HEK293 (cell line): ENCODE measurements at regions not wholly inside any gene's neighbourhood (a gene's known extent, or its start where the extent isn't known, plus 50 kb on each side); places are given as distances from the start of the nearest gene placed in this dataset.
A peak's percentile ranks its signal among the peaks of the same experiment; 100 is the strongest.

Experiments used
- CTCF ChIA-PET: fragments of 350-600 bp; formaldehyde crosslinking; extraction: SDS; loops from one replicate; lab custom pipeline; 2021; ENCODE audit warnings: antibody characterized with exemption; lab: Yijun Ruan, JAX
- POLR2A ChIA-PET: fragments of 300-600 bp; formaldehyde crosslinking; extraction: SDS; loops from one replicate; lab custom pipeline; 2020; ENCODE audit warnings: antibody characterized with exemption, inconsistent platforms; lab: Yijun Ruan, JAX
- H3K27ac ChIP-seq: fragments of 200-500 bp; sonication (Bioruptor generic); 2 replicates; pipeline ENCODE4 v1.5.1; 2014; ENCODE audit warnings: low read depth, low read length, control low read depth, inconsistent platforms; ENCODE audit errors: extremely low read depth
- H3K36me3 ChIP-seq, 2 experiments: fragments of 200-500 bp in 1 of 2; sonication (Bioruptor generic) in 1 of 2; 1 replicate in 1 of 2; 2 replicates in 1 of 2; pipeline ENCODE4 v1.5.1; 2014 to 2017; ENCODE audit warnings: inconsistent platforms in 2 of 2, low read length in 2 of 2; ENCODE audit not compliant: control insufficient read depth in 2 of 2, insufficient read depth in 1 of 2
- H3K4me1 ChIP-seq: fragments of 200-500 bp; sonication (Bioruptor generic); 2 replicates; pipeline ENCODE4 v1.5.1; 2014; ENCODE audit warnings: mild to moderate bottlenecking, low read length, inconsistent platforms; ENCODE audit not compliant: control insufficient read depth, insufficient read depth
- H3K4me3 ChIP-seq: 2 replicates; pipeline ENCODE4 v1.5.1; 2011; ENCODE audit warnings: low read depth, mild to moderate bottlenecking, control low read depth, low read length, moderate library complexity
- H3K9me3 ChIP-seq: fragments of 200-500 bp; sonication (Bioruptor generic); 2 replicates; pipeline ENCODE4 v1.5.1; 2014; ENCODE audit warnings: low read depth, low read length, inconsistent platforms; ENCODE audit not compliant: control insufficient read depth, insufficient read depth
- SCRT2 ChIP-seq: fragments of 450-650 bp; formaldehyde crosslinking; IDR thresholded peaks from 2 replicates; pipeline ENCODE4 v1.5.1; 2016; ENCODE audit warnings: missing biosample characterization, missing genetic modification characterization
- SETDB1 ChIP-seq: IDR thresholded peaks from one replicate; pipeline ENCODE4 v1.6.1; 2017; ENCODE audit warnings: mild to moderate bottlenecking, low read length, moderate library complexity, mixed read lengths; ENCODE audit not compliant: insufficient read length
- SP3 ChIP-seq: fragments of 450-650 bp; formaldehyde crosslinking; IDR thresholded peaks from 2 replicates; pipeline ENCODE4 v1.5.1; 2016; ENCODE audit warnings: missing biosample characterization, missing genetic modification characterization
- SP7 ChIP-seq: fragments of 450-650 bp; formaldehyde crosslinking; IDR thresholded peaks from 2 replicates; pipeline ENCODE4 v1.5.1; 2016; ENCODE audit warnings: missing biosample characterization, missing genetic modification characterization
- YY2 ChIP-seq: fragments of 450-650 bp; formaldehyde crosslinking; IDR thresholded peaks from 2 replicates; pipeline ENCODE4 v1.5.1; 2016; ENCODE audit warnings: missing biosample characterization, missing genetic modification characterization
- ZNF148 ChIP-seq: fragments of 450-650 bp; formaldehyde crosslinking; IDR thresholded peaks from 2 replicates; pipeline ENCODE4 v1.5.0; 2017; ENCODE audit warnings: missing biosample characterization, missing genetic modification characterization, borderline replicate concordance
- ZNF223 ChIP-seq: fragments of 450-650 bp; formaldehyde crosslinking; IDR thresholded peaks from 2 replicates; pipeline ENCODE4 v1.5.1; 2016; ENCODE audit warnings: missing biosample characterization, missing genetic modification characterization
- ZNF280C ChIP-seq: fragments of 450-650 bp; formaldehyde crosslinking; IDR thresholded peaks from 2 replicates; pipeline ENCODE4 v1.5.1; 2016; ENCODE audit warnings: missing biosample characterization, missing genetic modification characterization
- ZNF335 ChIP-seq: fragments of 450-650 bp; formaldehyde crosslinking; conservative IDR thresholded peaks from 2 replicates; pipeline ENCODE4 v1.5.1; 2016; ENCODE audit warnings: missing biosample characterization, missing genetic modification characterization
- ZNF366 ChIP-seq: fragments of 450-650 bp; formaldehyde crosslinking; conservative IDR thresholded peaks from 2 replicates; pipeline ENCODE4 v1.5.1; 2016; ENCODE audit warnings: missing biosample characterization, missing genetic modification characterization
- ZNF521 ChIP-seq: fragments of 450-650 bp; formaldehyde crosslinking; IDR thresholded peaks from 2 replicates; pipeline ENCODE4 v1.5.1; 2017; ENCODE audit warnings: missing biosample characterization, mild to moderate bottlenecking, missing genetic modification characterization
- ZNF555 ChIP-seq: fragments of 450-650 bp; formaldehyde crosslinking; conservative IDR thresholded peaks from 2 replicates; pipeline ENCODE4 v1.5.1; 2017; ENCODE audit warnings: missing biosample characterization, mild to moderate bottlenecking, missing genetic modification characterization, inconsistent platforms
- ZNF623 ChIP-seq: fragments of 450-650 bp; formaldehyde crosslinking; IDR thresholded peaks from 2 replicates; pipeline ENCODE4 v1.5.1; 2016; ENCODE audit warnings: missing biosample characterization, missing genetic modification characterization
- ZNF791 ChIP-seq: fragments of 450-650 bp; formaldehyde crosslinking; IDR thresholded peaks from 2 replicates; pipeline ENCODE4 v1.5.1; 2016; ENCODE audit warnings: missing biosample characterization, missing genetic modification characterization
- ZNF792 ChIP-seq: fragments of 450-650 bp; formaldehyde crosslinking; IDR thresholded peaks from 2 replicates; pipeline ENCODE4 v1.5.1; 2016; ENCODE audit warnings: missing biosample characterization, missing genetic modification characterization
- ZNF843 ChIP-seq: fragments of 450-650 bp; formaldehyde crosslinking; IDR thresholded peaks from 2 replicates; pipeline ENCODE4 v1.5.1; 2016; ENCODE audit warnings: missing biosample characterization, missing genetic modification characterization
- ZSCAN16 ChIP-seq: fragments of 450-650 bp; formaldehyde crosslinking; IDR thresholded peaks from 2 replicates; pipeline ENCODE4 v1.5.1; 2016; ENCODE audit warnings: missing biosample characterization, missing genetic modification characterization
- ZSCAN18 ChIP-seq: fragments of 450-650 bp; formaldehyde crosslinking; IDR thresholded peaks from 2 replicates; pipeline ENCODE4 v1.5.1; 2016; ENCODE audit warnings: missing biosample characterization, missing genetic modification characterization
- TF ChIP-seq, protein P1 (sequence below): fragments of 450-650 bp; formaldehyde crosslinking; IDR thresholded peaks from 2 replicates; pipeline ENCODE4 v1.5.1; 2016; ENCODE audit warnings: missing biosample characterization, missing genetic modification characterization
- TF ChIP-seq, protein P2 (sequence below): fragments of 450-650 bp; formaldehyde crosslinking; IDR thresholded peaks from 2 replicates; pipeline ENCODE4 v1.5.1; 2016; ENCODE audit warnings: missing biosample characterization, missing genetic modification characterization
- TF ChIP-seq, protein P3 (sequence below): fragments of 450-650 bp; formaldehyde crosslinking; IDR thresholded peaks from 2 replicates; pipeline ENCODE4; 2016; ENCODE audit warnings: missing biosample characterization, missing genetic modification characterization

- TF ChIP-seq, protein P1, sequence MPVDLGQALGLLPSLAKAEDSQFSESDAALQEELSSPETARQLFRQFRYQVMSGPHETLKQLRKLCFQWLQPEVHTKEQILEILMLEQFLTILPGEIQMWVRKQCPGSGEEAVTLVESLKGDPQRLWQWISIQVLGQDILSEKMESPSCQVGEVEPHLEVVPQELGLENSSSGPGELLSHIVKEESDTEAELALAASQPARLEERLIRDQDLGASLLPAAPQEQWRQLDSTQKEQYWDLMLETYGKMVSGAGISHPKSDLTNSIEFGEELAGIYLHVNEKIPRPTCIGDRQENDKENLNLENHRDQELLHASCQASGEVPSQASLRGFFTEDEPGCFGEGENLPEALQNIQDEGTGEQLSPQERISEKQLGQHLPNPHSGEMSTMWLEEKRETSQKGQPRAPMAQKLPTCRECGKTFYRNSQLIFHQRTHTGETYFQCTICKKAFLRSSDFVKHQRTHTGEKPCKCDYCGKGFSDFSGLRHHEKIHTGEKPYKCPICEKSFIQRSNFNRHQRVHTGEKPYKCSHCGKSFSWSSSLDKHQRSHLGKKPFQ (tag by site-specific recombination): no peak
- TF ChIP-seq ZNF555 (tag by site-specific recombination) (no peak), SETDB1 (no peak)
- TF ChIP-seq, protein P2, sequence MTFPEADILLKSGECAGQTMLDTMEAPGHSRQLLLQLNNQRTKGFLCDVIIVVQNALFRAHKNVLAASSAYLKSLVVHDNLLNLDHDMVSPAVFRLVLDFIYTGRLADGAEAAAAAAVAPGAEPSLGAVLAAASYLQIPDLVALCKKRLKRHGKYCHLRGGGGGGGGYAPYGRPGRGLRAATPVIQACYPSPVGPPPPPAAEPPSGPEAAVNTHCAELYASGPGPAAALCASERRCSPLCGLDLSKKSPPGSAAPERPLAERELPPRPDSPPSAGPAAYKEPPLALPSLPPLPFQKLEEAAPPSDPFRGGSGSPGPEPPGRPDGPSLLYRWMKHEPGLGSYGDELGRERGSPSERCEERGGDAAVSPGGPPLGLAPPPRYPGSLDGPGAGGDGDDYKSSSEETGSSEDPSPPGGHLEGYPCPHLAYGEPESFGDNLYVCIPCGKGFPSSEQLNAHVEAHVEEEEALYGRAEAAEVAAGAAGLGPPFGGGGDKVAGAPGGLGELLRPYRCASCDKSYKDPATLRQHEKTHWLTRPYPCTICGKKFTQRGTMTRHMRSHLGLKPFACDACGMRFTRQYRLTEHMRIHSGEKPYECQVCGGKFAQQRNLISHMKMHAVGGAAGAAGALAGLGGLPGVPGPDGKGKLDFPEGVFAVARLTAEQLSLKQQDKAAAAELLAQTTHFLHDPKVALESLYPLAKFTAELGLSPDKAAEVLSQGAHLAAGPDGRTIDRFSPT: no peak
Observed at GRCh38 chr4:35423104-35423503, 821.2 kb downstream of the ARAP2 start (continued).

DNA sequence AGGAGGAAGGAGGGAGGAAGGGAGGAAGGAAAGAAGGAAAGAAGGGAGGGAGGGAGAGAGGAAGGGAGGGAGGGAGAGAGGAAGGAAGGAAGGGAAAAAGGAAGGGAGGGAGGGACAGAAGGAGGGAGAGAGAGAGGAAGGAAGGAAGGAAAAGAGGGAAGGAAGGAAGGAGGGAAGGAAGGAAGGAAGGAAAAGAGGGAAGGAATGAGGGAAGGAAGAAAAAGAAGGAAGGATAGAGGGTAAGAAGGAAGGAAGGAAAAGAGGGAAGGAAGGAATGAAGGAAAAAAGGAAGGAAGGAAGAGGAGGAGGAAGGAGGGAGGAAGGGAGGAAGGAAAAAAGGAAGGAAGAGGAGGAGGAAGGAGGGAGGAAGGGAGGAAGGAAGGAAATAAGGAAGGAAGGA lies 796.8 kb downstream of the ARAP2 start:
- H3K4me3 ChIP-seq: no peak overlapping the region
- H3K36me3 ChIP-seq: no peaks in the 10 kb centered on the region
- no peaks in the 10 kb centered on the region for H3K4me1 ChIP-seq
- TF ChIP-seq ZNF366: peak; percentile 78
- no peak for TF ChIP-seq ZNF843 (tag by site-specific recombination)
- no peaks in the 10 kb centered on the region for H3K9me3 ChIP-seq
- CTCF ChIA-PET: no interaction called here
- no peak overlapping the region for H3K27ac ChIP-seq
- POLR2A ChIA-PET: no interaction called here

- ChIA-PET CTCF (no interaction called here), POLR2A (no interaction called here)
- H3K36me3 ChIP-seq: no peaks in the 10 kb centered on the region
- H3K4me3 ChIP-seq: no peak overlapping the region
- no peaks in the 10 kb centered on the region for H3K9me3 ChIP-seq
- TF ChIP-seq SP7 (no peak), ZNF223 (tag by site-specific recombination) (no peak), SCRT2 (no peak), SP3 (tag by site-specific recombination) (no peak), ZNF623 (no peak), ZSCAN16 (tag by site-specific recombination) (no peak), ZNF791 (tag by site-specific recombination) (no peak), ZNF148 (tag by site-specific recombination) (no peak), ZNF335 (tag by site-specific recombination) (no peak), YY2 (tag by site-specific recombination) (no peak), ZSCAN18 (tag by site-specific recombination) (no peak), ZNF521 (tag by site-specific recombination) (no peak), ZNF280C (no peak), ZNF792 (tag by site-specific recombination) (no peak)
- TF ChIP-seq, protein P3, sequence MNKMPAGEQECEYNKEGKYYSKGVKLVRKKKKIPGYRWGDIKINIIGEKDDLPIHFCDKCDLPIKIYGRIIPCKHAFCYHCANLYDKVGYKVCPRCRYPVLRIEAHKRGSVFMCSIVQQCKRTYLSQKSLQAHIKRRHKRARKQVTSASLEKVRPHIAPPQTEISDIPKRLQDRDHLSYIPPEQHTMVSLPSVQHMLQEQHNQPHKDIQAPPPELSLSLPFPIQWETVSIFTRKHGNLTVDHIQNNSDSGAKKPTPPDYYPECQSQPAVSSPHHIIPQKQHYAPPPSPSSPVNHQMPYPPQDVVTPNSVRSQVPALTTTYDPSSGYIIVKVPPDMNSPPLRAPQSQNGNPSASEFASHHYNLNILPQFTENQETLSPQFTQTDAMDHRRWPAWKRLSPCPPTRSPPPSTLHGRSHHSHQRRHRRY (tag by site-specific recombination): no peak
- TF ChIP-seq, protein P1 (tag by site-specific recombination): no peak
- TF ChIP-seq, all 188 proteins: peak for 0
- Histone ChIP-seq H3K27ac (no peak overlapping the region), H3K4me1 (no peaks in the 10 kb centered on the region)
Observed at GRCh38 chr4:35459045-35459444, 785.3 kb downstream of the ARAP2 start.
